Erythroblast (primary cell): ENCODE measurements at regions not wholly inside any gene's neighbourhood (a gene's known extent, or its start where the extent isn't known, plus 50 kb on each side); places are given as distances from the start of the nearest gene placed in this dataset.
"Not testable (repeated sequence)": the region's sequence is repeated elsewhere in the genome, so short reads cannot be mapped to it uniquely, and the experiment has no call there.

Source experiments
- DNase-seq, 2 experiments: peaks; one replicate each; lab custom pipeline; 2025; lab: John Stamatoyannopoulos, UW
- GATA1 ChIP-seq: IDR thresholded peaks from 2 replicates; pipeline ENCODE4 v1.6.1; 2011; ENCODE audit warnings: low read depth, mild to moderate bottlenecking, control low read depth, low read length, moderate library complexity
- POLR2A ChIP-seq: IDR thresholded peaks from 2 replicates; pipeline ENCODE4 v1.6.1; 2011; ENCODE audit warnings: mild to moderate bottlenecking, low read length

DNA sequence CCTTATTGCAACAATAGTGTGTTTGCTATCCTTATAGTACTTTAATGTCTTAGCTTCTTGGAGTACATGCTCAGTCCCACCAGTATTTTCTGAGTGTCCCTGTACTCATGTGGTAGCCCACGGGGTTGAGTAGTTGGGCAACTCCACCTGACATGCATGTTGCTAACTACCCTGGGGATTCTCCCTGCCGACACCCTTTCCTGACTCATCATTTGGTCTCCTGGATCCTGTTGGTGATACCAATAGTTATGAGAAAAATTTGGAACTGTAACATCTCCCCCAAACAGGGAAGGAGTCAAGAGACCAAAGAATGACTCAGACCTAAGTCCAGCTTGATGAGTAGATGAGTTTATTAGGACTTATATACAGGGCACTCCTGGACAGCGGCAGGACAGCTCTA lies 101.6 kb downstream of the BRMS1L start:
- TF ChIP-seq GATA1 (no peak), POLR2A (no peak)
- no peak for DNase-seq

GRCh38 chr14:35925319-35925718 lies 99.2 kb downstream of the BRMS1L start:
- no peak for DNase-seq

DNA sequence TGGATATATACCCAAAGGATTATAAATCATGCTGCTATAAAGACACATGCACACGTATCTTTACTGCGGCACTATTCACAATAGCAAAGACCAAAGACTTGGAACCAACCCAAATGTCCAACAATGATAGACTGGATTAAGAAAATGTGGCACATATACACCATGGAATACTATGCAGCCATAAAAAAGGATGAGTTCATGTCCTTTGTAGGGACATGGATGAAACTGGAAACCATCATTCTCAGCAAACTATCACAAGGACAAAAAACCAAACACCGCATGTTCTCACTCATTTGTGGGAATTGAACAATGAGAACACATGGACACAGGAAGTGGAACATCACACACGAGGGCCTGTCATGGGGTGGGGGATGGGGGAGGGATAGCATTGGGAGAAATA lies 96.5 kb downstream of the BRMS1L start:
- not testable (repeated sequence) for DNase-seq

More at GRCh38 chr14:35925319-35925718, 99.2 kb downstream of the BRMS1L start:
- TF ChIP-seq GATA1 (no peak), POLR2A (no peak)

DNA sequence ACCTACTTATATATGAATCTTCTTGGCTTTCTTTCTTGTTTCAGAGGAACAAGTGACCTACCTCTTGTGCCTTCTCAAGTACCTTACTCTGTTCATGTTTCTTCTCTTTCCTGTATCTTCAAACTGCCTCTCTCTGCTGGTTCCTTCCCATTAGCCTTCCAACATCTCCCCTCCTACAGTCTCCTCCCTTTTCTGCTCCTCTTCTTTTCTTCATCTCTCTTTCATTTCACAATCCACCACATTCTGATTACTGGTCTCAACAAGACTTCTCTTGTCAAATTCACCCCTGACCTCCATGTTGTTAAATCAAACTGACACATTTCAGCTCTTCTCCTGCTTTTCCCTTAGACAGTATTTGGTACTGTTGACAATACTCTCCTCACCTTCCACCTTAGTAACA lies 95.6 kb downstream of the BRMS1L start:
- TF ChIP-seq POLR2A = no peak
- no peak for TF ChIP-seq GATA1
- no peak for DNase-seq
